Stimulated activated CD4-positive, alpha-beta T cell treated with anti-CD3 and anti-CD28 coated beads, Interleukin-15, amount 100 ng/mL, for 48 hours (primary cell): ENCODE measurements at regions not wholly inside any gene's neighbourhood (a gene's known extent, or its start where the extent isn't known, plus 50 kb on each side); places are given as distances from the start of the nearest gene placed in this dataset.

Source experiments
- DNase-seq, 2 donors: peaks; one replicate each; pipeline ENCODE4 v3.0.0-alpha.2; 2020; ENCODE audit warnings: low read depth in 2 of 2

GRCh38 chr1:4603295-4604110, 50.9 kb upstream of the AJAP1 start:
- DNase-seq: no peak
